G401 (cell line): ENCODE measurements at regions not wholly inside any gene's neighbourhood (a gene's known extent, or its start where the extent isn't known, plus 50 kb on each side); places are given as distances from the start of the nearest gene placed in this dataset.

Experiments used
- DNase-seq: peaks from one replicate; pipeline ENCODE4 v3.0.0-alpha.2; 2015; ENCODE audit warnings: low spot score
- in situ Hi-C: cut with HindIII; loops from 2 replicates; pipeline ENCODE4 v1.10.0; 2016; ENCODE audit warnings: low sequenced_read_pairs, mixed read lengths

DNA sequence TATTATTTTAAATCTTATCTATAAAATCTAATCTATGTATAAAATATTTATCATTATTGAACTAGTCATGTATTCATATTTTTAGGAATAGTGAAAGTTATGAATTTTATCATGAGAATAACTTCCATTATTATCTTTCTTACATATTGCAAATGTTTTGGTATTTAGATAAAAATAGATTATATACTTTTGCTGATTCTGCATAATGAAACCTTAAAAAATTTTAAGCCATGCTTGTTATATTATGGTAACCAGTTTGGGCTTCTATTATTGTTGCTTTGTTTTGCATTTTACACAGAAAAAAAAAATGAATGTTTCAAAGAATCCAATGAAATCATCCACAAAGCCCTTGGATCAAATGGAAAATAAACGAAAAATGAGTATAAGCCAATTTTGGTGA, 772.5 kb downstream of the NR2F1-AS1 start:
- in situ Hi-C loops = no loop called here
- no peak for DNase-seq

DNA sequence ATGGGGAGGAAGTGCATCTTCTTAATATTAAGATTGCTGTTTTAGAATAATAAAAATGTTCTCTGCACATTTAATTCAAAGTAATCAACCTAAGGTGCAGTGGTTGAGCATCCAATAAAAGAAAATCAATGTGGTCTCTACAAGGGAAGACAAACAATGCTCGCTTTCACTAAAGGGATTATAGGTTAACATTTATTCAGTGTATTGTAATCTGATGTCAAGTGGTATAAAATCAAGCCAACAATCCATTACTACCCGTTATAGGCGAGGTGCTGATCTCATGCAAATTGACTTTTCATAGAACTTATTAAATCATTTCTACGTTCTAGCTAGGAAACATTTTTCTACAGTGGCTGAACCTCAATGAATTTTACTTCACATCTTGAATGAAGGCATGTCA, 773.9 kb downstream of the NR2F1-AS1 start:
- DNase-seq = no peak
- in situ Hi-C loops = no loop called here

DNA sequence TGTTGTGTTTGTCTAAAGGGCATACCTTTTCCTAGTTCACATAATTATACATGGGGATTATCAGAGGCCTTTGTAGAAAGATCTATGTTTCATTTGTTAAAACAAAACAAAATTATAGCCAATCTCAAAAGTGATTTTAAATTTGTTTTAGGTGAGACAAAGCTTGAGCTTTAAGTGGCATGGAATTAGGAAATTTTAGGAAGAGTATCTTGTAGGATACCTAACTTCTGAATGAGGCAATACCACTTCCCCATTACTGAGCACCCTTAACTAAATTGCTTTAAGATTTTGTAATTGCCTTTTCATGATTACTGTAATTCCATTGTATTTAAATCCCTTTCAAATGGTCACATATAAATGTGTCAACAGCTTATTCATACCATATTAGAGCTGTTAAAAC, 775.6 kb downstream of the NR2F1-AS1 start:
- in situ Hi-C loops = no loop called here
- peak; percentile 53 for DNase-seq

DNA sequence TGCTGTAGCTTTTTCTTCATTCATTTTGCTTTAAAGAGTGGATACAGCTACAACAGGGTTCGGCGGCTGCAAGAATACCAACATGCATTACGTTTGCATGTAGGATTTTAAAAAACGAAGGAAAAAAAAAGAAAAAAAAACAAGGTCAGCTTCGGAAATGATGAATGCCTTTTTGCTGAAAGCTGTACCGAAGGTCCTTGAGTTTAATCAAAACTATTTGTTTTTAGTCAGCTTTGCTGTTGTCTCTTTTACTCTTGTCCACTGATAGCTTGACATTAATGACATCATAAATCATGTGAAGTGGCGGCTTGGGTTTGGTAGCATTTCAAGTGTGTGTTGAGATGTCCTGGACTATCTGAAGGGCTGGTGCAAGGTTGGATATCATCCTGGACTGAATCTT, 779.1 kb downstream of the NR2F1-AS1 start:
- peak; percentile 44 for DNase-seq
- in situ Hi-C loops = no loop called here

DNA sequence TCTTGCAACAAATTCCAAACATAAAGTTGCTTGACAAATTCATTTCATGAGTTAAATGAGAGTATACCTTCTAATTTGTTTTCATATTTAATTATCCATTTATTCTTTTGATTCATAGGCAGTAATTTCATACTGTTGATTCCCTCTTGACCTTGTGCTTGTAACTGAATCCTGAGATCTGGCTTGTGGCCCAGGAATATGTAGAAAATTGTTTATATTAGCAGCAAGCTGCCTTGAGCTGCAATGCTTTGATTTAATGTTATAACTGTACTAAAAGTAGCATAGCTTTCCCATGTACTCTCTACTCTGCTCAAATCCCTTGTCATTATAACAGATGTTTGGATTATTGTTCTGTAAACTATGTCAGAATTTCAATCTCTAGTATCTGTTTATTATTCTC, 780.7 kb downstream of the NR2F1-AS1 start:
- DNase-seq = no peak
- in situ Hi-C loops = no loop called here

DNA sequence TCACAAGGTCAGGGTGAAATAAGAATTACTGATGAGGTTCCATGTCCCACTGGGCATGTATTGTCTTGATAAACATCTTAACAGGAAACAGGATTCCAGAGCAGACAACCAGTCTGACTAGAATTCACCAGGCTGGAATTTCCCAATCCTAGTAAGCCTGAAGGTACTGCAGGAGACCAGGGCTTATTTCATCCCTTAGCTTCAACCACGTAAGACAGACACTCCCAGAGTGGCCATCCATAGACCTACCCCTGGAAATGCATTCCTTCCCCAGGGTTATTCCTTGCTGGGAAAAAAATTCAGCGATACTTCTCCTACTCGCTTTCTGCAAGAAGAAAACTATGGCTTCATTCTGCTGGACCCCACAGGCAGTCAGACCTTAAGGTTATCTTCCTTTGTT, 785.4 kb downstream of the NR2F1-AS1 start:
- in situ Hi-C loops = no loop called here

DNA sequence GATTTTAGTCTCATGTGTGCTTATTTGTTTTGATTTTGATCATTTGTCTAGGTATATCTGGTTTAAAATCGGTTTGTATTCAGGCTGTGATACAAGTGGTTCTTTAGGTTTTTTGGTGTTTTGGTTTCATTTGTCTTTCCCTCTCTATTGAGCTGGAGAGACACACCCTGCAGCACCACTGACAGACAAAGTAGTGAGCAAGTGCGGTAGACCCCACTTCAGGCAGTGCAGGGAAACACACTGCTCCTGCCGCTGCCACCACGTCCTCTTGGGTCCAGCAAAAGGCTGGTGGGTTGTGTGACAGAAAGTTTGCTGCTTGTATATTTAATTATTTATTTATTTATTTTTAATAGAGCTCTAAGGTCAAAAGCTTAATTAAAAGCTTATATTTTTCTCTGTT, 801.0 kb downstream of the NR2F1-AS1 start:
- in situ Hi-C loops = no loop called here
- DNase-seq = no peak

More for the DNA sequence above, 785.4 kb downstream of the NR2F1-AS1 start:
- no peak for DNase-seq

DNA sequence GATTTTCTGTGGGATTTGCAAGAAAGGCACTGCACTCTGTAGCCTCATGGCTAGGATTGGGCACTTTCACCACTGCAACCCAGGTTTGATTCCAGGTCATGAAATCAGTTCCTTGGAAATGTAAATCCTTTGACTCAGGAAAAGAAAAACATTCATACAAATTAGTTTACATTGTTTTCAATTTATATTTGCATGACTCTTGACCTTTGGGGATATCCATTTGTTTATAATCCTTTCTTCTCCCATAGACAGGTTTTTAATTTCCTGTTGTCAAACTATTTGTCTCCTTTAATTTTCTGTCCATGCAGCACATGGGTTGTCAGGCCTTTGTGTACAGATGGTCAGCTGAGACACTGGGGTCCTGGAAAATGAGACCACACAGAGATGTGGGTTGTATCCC, 801.5 kb downstream of the NR2F1-AS1 start:
- in situ Hi-C loops = no loop called here
- DNase-seq = peak; percentile 58

DNA sequence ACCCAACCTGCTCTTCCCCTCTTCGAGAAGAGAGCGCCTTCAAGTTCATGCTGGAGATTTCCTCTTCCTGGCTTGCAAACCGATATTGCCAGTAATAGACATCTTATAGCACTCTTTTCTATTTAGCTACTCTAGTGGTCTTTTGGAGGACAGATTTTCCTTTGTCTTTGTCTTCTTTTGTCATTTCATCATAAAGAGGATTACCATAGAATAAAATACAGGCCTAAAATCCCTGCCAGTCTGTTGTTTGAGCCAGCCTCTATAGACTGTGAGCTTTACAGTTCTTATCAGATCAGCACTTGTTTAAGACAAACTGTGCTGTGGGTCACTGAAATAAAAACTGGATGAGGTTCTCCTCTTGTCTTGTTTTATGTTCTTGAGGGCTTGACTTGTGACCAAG, 802.8 kb downstream of the NR2F1-AS1 start:
- in situ Hi-C loops = no loop called here
- DNase-seq = no peak

DNA sequence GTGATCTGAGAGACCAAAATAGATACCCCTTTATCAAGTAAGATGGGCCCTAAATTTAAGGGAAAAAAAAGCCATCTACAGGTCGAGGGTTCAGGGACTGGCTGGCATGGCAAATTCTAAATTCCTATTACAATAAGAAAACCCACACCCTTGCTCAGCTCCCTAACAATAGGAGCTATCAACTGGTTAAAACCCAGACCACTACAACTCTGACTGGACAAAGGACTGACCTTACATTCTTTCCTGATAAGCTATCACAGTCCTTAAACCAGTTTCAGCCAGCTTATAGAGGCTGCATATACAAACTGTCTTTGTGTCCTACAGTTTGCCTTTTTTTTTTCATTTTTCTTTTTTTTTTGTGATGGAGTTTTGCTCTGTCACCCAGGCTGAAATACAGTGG, 803.6 kb downstream of the NR2F1-AS1 start:
- DNase-seq = no peak
- in situ Hi-C loops = no loop called here

DNA sequence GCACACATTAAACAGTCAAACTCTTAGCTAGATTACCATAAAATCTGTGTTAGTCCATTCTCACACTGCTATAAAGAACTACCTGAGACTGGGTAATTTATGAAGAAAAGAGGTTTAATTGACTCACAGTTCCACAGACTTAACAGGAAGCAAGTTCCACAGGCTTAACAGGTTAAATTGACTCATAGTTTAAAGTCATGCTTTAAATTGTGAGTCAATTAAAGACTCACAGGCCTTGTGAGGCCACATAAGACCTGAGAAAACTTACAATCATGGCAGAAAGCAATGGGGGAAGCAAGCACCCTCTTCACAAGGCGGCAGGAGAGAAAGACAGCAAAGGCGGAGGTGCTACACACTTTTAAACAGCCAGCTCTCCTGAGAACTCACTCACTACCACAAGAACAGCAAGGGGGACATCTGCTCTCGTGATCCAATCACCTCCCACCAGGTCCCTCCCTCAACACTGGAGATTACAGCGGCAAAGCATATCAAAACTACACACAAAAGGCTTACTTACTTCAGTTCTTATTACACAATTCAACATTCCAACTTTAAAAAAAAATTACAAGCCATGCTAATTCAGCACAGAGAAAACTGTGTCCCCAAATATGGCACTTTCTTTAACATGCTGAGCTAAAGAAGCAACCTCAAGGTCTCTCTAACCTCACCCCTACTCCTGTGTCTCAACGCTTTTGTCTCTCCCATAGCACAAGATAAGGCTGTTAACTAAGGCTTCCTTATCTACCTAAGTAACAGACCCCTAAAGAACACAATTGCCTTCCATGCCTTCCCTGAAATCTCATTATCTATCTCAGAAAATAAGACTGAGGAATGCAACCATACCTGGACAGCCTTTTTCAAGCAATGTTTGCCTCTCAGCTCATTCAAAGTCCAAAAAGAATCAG, 805.1 kb downstream of the NR2F1-AS1 start:
- in situ Hi-C loops = no loop called here
- DNase-seq = peak; percentile 47

DNA sequence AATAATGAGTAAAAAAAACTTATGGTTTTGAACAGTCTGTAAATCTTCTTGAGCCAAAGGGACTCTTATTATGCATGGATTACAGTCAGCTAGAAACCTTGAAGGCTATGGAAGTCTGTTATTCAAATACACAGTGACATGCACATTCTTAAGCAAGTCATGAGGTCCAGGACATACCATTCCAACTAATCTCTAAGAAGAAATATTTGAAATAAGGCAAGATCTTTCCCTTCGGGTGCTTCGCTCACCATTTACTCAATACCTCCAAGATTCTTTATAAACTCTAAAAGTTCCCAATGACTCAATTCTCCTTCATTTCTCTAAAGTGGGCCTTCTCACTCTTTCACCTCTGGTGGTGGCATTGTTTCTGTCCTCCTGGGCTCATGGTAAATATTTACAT, 811.0 kb downstream of the NR2F1-AS1 start:
- in situ Hi-C loops = no loop called here
- peak; percentile 50 for DNase-seq

DNA sequence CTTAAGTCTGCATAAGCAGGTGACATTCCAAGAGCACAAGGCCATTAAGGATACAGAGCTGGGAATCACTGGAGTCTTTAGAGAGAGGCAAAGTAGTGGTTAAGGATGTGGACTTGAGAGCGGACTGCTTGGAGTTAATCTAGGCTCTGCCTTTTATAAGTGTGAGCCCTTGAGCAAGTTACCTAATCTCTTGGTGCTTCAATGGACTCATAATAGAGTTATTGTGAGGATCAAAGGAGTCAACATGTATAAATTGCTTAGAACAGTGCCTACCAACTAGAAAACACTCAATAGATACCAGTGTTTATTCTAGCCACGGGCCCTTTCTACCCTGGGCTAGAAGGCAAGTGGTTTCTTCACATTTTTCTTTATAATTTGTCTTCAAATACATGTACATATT, 819.4 kb downstream of the NR2F1-AS1 start:
- in situ Hi-C loops = no loop called here
- no peak for DNase-seq

DNA sequence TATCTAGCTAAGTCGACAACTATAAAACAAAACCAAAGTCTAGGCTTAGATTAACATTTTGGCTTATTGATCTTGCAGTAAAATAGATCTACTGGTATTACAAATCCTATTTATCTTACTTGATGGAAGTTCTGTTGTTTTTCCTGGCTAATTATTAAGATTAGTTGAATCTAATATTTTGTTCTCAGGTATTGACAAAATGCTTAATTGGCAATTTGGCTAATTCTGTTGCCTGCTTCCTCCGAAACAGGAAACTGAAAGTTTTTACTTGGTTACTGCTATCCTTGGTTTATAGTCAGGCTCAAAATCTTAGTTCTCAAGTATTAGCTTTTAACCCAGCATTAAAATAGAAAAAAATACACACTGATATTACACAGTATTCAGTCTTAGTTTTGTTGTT, 820.5 kb downstream of the NR2F1-AS1 start:
- in situ Hi-C loops = no loop called here
- DNase-seq = no peak

DNA sequence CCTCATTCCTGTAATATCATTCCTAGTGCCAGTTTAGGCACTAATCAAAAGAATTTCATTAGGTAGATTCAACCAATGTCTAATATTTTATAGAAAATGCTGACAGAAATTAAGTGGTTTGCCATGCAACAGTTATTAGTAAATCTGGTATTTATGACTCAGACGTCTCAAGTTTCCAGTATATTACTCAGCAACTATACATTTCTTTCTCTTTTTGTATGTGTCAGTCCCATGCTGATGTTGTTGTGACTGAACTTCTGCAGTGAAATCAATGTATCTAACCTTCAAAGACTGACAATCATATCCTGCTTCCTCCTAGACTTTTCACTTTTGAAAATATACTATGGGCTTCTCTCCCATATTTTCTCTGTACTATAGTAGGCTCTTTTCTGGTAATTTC, 822.5 kb downstream of the NR2F1-AS1 start:
- no peak for DNase-seq

DNA sequence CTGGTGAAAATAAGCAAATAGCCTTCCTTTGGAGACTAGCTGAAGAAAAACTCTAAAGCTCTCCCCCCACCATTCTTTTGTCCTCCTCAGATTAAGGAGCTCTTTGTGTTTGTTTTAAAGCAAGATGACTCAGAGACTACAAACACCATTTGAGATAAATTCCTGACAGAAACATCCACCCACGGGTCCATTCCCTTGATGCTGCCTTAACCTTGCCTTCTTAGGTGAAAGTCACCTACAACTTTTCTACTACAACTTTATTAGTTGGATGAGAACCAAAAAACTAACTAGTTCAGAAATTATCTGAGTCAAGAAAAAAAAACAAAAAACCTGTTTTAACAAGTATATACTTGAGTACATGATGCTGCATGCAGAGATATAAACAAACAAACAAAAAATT, 831.1 kb downstream of the NR2F1-AS1 start:
- no peak for DNase-seq
- in situ Hi-C loops = no loop called here

More for the DNA sequence above, 822.5 kb downstream of the NR2F1-AS1 start:
- in situ Hi-C loops = no loop called here

DNA sequence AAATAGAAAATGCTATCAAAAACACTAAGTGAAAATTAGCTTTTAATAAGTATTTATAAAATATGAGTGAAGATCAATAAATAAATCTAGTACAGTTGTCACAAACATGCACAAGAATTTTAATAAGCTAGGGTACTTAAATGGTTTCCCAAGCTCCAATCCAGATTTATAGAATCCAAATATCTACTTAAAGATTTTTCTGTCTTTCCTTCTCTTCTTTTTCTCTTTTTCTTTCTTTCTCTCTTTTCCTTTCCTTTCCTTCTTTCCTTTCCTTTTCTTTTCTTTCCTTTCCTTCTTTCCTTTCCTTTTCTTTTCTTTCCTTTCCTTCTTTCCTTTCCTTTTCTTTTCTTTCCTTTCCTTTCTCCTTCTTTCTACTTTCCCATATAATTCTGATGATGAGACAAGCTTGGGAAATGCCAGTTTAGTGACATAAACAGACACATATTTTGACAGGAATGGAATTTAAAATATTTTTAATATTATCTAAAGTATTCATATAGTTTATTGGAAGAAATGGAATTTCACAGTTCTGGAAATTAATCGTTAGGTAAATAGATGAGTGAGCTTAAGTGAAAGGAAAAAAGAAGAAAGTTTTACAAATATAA, 832.8 kb downstream of the NR2F1-AS1 start:
- DNase-seq = no peak
- in situ Hi-C loops = no loop called here

DNA sequence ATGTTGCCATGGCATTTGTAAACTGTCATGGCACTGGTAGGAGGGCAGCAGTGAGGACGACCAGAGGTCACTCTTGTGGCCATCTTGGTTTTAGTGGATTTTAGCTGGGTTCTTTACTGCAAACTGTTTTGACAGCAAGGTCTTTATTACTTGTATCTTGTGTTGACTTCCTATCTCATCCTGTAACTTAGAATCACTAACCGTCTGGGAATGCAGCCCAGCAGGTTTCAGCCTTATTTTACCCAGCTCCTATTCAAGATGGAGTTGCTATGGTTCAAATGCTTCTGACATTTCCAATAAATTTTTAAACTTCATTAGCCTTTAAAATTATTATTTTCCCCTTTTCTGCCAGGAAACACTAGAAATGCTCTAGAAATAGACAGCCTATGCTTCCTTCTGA, 839.1 kb downstream of the NR2F1-AS1 start:
- in situ Hi-C loops = no loop called here
- DNase-seq = no peak

DNA sequence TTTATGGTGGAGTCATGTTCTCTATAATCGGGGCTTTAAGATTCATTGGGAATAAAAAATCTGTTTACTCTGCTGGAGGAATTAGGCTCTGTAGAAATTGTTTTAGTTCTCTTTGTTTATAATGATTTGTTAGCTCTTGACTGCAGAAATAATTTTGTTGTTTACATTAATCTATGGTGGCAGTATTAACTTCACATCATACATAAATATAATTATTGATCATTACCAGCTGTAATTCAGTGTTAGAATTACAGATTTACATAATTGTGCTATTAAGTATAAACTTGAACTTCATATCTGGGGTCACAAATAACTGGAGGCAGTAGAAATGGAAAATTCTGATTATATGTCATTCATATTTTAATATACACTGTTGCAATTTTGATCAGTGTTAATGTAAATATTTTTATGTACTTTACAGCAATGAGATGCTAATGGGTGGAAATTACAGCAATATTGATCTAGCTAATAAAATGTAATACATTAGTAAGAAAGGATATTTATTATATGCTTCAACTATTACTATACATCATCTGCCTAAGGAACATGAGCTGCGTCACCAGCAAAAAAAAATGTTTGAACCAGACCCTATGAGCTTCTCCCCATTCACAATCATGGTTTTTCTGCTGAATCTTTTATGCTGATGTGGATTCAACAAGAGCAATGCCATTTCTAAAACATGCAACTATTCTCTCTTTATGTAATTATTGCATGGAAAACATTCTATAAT, 846.6 kb downstream of the NR2F1-AS1 start:
- in situ Hi-C loops = no loop called here
- DNase-seq = no peak

DNA sequence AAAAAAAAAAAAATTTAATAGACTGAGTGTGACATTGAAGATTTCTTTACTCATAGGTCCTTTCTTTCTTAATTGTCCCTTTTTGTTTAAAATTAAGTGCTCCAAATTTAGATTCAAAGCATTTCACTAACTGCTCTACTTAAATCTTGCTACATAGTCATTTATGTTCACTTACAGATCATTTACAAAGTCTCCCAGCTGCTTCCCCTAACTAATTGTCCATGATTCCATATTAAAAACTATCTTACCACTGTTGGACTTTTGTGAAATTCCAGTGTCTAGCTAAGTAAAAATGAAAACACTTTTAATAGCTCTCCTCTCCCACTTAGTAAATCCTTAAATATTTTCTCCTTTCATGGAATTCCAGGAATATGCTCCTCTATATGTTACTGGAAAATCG, 850.5 kb downstream of the NR2F1-AS1 start:
- in situ Hi-C loops = no loop called here
- no peak for DNase-seq
